GM18868 (cell line): ENCODE measurements at regions not wholly inside any gene's neighbourhood (a gene's known extent, or its start where the extent isn't known, plus 50 kb on each side); places are given as distances from the start of the nearest gene placed in this dataset.

Source experiments
- ATAC-seq: cut with Tn5 transposase; IDR thresholded peaks from one replicate; pipeline ENCODE4 v1.9.1; 2021; ENCODE audit warnings: mild to moderate bottlenecking, moderate library complexity; ENCODE audit not compliant: unreplicated experiment

- ATAC-seq: no peak
These were observed 1740.9 kb upstream of the CDH9 start for GRCh38 chr5:28779161-28779754.

- ATAC-seq: no peak
These were observed 1731.9 kb upstream of the CDH9 start for GRCh38 chr5:28770307-28770706.

GRCh38 chr5:28766565-28767158 lies 1728.3 kb upstream of the CDH9 start:
- no peak for ATAC-seq

GRCh38 chr5:28751396-28751795 lies 1713.0 kb upstream of the CDH9 start:
- ATAC-seq: no peak

- ATAC-seq: no peak
These were observed 1711.9 kb upstream of the CDH9 start for GRCh38 chr5:28750251-28750650.

- no peak for ATAC-seq
These were observed 1710.1 kb upstream of the CDH9 start for GRCh38 chr5:28748446-28748845.

- ATAC-seq: no peak
These were observed 1705.3 kb upstream of the CDH9 start for GRCh38 chr5:28743716-28744110.

GRCh38 chr5:28743025-28743715 lies 1704.8 kb upstream of the CDH9 start:
- no peak for ATAC-seq

- no peak for ATAC-seq
These were observed 1699.3 kb upstream of the CDH9 start for GRCh38 chr5:28737682-28738081.

- ATAC-seq: no peak
These were observed 1698.8 kb upstream of the CDH9 start for GRCh38 chr5:28737222-28737621.

GRCh38 chr5:28734396-28734795 lies 1696.0 kb upstream of the CDH9 start:
- ATAC-seq: no peak

GRCh38 chr5:28729067-28729466 lies 1690.7 kb upstream of the CDH9 start:
- no peak for ATAC-seq

- no peak for ATAC-seq
These were observed 1688.4 kb upstream of the CDH9 start for GRCh38 chr5:28726815-28727214.

GRCh38 chr5:28725001-28725400 lies 1686.6 kb upstream of the CDH9 start:
- ATAC-seq: no peak

- ATAC-seq: no peak
These were observed 1676.7 kb upstream of the CDH9 start for GRCh38 chr5:28714907-28715698.

- ATAC-seq: no peak
These were observed 1672.0 kb upstream of the CDH9 start for GRCh38 chr5:28710360-28710759.

- no peak for ATAC-seq
These were observed 1670.1 kb upstream of the CDH9 start for GRCh38 chr5:28708472-28708871.

- no peak for ATAC-seq
These were observed 1669.3 kb upstream of the CDH9 start for GRCh38 chr5:28707706-28708105.

GRCh38 chr5:28703651-28704260 lies 1665.4 kb upstream of the CDH9 start:
- no peak for ATAC-seq

- no peak for ATAC-seq
These were observed 1653.1 kb upstream of the CDH9 start for GRCh38 chr5:28691526-28691925.

GRCh38 chr5:28685794-28686193 lies 1647.4 kb upstream of the CDH9 start:
- ATAC-seq: no peak
